Fibroblast of skin of left quadriceps (primary cell): ENCODE measurements at regions not wholly inside any gene's neighbourhood (a gene's known extent, or its start where the extent isn't known, plus 50 kb on each side); places are given as distances from the start of the nearest gene placed in this dataset.

Experiments used
- DNase-seq, 2 experiments: peaks; one replicate each; pipeline ENCODE4 v3.0.0-alpha.2; 2013; ENCODE audit warnings: low read depth in 2 of 2

DNA sequence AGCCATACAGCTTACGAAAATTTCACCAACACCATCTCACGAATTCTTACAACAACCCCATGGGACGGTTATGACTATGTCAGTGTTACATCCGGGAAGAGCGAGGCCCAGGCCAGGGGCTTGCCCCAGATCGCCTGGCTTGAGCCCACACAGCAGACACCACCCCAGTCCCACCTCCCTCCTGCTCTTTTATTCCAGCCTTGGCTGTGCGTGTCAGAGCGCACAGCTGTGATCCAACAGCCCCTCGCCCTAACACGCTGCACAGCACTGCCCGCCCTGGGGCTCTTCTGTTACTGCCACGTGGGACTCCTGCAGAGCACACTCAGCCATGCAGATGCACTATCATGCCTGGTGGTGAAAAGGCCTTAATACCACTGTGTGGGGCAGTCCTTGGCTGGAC, 127.9 kb downstream of the ENGASE start:
- DNase-seq: no peak

DNA sequence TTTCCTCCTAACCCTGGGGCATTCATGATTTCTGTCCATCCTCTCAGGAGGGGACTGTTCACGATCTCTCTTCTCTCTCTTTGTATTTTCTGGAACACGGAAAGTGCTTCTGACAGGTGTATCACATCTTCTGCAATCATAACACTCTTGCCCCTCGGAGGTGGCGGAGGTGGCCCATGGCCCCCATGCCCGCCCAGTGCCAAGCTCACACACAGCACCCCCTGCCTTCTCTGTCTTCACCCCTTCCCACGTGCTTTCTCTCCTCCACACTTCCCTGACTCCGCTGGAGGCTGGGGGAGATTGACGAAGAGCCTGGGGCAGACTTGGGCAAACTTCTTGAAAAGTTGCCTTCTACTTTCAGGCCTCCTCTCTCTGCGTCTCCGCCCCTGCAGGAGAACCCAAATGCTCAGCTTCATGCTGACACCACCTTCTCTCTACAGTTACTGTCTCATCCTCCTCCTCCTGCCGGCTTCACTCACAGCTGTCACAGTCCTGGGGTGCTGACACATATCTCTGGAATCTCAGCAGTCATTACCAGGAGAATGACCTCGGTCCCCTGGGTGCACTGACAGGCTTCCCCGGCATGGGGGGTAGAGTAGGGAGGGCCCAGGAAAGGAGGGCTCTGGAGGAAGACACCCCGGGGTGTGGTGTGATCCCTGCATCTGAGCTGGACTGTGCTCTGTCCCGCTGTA, 127.1 kb downstream of the ENGASE start:
- DNase-seq: peak in 1 of 2 experiments; percentile 10

DNA sequence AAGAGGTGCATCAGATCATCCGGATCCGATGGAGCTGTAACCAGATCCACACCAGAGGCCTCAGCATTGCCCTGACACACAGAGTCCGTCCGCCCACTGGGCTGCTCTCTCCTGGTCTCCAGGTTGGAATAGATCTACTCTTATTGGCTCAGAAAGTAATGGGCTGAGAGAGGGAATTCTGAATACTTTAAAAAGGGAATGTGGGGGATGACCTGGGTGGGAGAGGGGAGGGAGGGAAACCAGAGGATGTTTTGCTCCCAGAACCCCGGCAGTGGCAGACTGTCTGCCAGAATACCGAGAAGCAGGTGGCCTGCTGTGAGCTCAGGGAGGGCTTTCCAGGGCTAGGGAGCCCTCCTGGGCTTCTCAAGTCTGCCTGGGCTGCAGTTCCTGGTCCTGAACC, 126.5 kb downstream of the ENGASE start:
- no peak for DNase-seq

DNA sequence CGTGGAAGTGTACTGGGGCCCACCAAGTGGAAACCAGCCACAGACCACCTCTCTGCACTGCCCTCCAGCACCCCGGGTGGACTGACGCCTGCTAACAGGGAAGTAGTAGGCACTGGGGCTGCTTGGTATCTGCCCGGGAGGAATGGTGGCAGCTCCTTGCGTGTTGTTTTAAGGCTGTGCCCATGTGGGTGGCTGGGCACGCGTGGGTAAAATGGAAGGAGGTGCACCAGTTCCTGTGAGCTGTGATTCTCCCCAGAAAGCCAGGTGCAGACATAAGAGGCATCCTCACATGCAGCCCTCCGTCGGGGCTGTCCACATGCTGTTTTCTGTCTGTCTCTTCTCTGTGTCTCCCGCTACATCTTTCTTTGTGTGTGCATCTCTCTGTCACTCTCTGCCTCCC, 122.3 kb downstream of the ENGASE start:
- DNase-seq: no peak

DNA sequence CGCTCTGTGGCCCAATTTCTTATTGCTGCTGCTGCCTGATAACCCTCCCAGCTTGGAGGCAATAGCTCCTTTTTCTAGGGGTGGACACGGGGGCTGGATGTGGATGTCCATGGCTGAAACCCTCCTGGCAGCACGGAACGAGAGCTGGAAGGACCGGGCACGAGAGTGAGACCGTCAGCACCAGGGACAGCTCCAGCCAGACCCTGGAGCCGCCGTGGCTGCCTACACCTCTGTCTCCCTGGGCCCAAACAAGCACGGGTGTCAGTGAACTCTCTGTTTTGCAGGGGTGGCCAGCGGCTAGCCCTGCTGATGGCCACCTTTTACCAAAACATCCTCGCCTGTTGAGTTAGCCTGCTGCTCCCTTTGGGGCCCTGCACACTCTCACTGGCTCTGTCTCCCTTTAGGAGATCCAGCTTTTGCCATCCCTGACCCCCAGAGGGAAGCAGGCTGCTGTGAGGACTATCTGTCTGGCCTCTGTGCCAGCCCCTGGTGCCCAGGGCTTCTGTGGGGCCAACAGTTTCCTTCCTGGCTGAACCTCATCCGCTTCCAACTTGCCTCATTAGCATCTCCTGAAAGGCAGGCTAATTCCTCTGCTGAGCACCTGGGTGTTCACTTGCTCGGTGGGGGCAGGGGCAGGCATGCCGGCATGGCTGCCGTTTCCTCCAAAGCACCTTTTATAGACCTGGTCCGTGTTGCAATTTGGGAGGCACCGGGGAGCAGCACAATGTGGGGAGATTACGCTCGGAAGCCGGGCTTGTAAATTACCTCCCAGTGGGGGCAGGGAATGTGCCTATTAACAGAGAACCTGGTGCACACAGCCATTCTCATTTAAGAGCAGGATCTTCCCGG, 118.1 kb downstream of the ENGASE start:
- peak in 1 of 2 experiments; percentile 14 for DNase-seq

DNA sequence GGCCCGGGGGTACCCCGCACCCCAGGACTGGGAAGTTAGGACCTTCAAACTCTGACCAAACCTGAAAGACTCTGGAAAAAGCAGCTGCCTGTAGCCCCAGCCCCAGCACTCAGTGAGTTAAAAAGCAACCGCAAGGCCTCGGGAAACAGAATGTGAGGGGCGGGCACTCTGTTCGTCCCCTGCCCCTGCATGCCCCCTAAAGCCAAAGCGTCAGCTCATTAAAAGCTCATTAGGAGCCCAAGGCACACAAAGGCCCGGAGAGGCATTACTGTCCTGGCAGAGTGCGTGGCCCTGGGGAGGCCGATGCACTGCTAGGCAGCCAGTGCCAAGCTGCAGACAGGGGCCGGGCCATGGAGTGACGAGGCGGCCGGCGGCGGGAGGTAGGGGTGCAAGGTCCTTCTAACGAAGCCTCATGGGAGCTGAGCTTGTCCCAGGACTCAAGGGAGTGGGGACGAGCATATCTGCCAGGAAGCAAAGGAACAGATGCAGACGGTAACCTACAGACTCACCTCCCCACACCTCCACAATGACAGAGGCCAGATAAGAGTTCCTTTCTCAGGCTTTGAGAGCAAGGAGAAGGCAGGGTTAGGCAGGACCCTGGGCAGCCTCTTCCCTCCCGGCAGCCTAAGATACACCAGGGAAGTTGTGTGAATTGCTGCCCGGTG, 116.8 kb downstream of the ENGASE start:
- DNase-seq: no peak

DNA sequence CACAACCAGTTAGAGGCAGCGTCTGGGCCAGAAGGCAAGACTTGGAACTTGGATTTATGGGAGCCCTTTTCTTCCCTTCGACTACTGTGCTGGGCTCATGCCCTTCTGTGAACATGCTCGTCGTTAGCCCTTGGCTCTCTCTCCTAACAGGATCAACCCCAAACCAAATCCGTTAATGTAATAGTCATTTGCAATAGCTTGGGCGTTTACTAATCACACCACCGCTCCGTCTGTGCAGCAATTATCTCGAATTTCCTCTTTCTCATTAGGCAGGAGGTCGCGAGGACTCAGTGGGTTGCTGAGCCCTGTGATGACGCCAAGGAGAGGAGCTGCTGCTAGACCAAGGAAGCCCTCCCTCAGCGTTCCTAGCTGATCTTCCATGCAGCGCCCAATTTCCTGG, 114.7 kb downstream of the ENGASE start:
- DNase-seq: no peak

DNA sequence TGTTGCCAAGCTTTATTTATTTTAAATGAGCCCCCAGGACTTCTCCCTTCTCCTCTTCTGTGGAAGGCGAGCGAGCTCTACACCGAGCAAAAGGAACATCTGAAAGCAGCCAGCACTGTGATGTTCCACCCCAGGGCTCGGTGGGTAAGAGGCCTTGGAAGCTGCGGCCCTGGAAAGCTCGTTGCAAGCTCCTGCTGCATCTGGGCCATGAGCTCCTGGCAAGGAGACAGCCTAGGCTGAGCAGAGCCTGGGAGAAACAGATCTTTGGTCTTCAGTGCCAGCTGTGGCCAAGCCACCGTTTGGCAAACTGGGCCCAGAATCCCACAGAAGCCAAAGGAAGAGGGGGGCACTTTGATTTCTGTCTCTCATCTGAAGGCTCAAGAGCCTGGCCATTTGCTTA, 114.1 kb downstream of the ENGASE start:
- DNase-seq: no peak

DNA sequence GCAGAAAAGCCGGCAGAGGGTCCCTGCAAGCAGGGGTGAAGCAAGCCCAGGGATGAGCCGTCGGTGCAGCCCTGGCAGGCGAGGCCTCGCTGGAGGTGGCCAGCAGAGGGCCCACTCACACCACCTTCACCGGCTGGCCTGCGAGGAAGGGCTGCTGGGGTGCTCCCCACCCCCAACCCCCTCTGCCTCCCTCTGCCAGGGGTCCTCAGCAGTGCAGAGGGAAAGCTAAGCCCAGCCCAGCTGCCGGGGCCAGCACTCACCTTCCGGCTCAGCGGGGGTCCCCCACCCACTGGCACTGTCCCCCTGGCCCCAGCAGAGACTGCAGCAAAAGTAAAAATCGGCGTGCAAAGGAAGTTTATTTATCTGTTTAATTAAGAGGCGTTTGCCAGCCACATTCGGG, 113.4 kb downstream of the ENGASE start:
- DNase-seq: no peak

DNA sequence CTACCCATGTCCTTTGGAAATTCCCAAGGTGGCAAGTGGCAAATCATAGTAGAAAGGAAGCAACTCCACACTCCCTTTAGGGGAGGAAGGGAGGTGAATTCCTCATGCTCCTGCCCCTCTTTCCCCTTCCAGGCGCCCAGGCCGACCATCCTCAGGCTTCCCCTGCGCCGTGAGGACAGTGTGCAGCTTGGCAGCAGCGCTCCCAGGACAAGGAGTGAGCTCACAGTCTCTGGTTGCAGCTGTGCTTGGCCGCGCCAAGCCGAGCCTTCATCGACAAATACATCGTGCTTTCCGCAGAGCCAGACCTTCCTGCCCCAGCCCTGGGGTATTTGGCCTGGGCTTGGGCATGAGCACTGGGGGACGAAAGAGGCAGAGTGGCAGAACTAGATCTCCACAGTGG, 112.6 kb downstream of the ENGASE start:
- no peak for DNase-seq

DNA sequence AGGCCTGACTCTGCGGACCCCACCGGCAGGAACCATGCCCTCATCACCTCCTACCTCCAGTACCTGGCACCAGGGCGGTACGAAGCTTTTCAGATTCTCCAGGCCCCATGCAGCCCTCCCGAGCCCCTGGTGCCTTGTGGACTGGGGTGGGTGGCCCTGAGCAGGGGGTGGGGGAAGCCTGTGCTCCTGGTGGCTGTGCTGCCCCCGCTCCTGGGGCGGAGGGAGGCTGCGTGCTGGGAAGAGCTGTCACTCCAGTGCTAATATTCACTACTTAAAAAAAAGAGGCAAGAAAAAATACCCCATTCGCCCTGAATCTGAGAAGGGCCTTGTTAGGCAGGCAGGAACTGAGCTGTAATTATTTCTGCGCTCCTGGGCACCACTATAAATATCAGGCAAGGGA, 111.8 kb downstream of the ENGASE start:
- DNase-seq: no peak

DNA sequence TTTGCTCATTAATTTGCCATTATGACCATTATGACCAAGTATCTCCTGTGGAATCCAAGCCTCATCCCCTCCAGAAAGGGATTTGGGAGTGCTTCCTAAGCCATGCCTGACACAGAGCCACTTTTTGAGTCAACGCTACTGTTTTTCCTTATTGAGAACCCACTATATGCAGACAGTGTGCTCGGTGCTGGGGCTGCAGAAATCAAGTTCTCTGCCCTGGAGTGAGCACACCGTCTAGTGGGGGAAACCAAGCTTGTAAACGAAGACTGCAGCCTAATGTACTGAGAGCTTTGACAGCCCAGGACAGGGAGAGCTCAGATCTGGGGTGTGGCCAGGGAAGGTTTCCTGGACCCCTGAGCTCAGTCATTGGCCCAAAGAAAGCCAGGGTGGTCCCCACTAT, 111.0 kb downstream of the ENGASE start:
- no peak for DNase-seq

DNA sequence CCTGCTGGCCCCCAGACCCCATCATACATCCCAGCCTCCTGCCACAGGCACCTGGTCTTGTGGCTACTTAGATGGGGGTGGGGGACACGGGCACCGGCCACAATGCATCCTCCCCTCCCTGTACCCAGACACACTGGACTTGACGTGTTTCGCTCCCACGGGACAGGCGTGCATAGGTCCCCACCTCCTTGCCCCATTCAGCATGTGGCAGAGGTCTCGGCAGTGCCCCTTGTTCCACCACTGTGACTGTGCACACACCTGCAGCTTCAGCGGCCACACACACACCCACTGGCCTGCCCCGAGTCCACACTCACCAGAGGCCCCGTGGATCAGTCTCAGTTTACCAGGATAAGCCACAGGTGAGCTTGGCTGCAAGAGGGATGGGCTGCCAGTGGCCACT, 109.6 kb downstream of the ENGASE start:
- no peak for DNase-seq

DNA sequence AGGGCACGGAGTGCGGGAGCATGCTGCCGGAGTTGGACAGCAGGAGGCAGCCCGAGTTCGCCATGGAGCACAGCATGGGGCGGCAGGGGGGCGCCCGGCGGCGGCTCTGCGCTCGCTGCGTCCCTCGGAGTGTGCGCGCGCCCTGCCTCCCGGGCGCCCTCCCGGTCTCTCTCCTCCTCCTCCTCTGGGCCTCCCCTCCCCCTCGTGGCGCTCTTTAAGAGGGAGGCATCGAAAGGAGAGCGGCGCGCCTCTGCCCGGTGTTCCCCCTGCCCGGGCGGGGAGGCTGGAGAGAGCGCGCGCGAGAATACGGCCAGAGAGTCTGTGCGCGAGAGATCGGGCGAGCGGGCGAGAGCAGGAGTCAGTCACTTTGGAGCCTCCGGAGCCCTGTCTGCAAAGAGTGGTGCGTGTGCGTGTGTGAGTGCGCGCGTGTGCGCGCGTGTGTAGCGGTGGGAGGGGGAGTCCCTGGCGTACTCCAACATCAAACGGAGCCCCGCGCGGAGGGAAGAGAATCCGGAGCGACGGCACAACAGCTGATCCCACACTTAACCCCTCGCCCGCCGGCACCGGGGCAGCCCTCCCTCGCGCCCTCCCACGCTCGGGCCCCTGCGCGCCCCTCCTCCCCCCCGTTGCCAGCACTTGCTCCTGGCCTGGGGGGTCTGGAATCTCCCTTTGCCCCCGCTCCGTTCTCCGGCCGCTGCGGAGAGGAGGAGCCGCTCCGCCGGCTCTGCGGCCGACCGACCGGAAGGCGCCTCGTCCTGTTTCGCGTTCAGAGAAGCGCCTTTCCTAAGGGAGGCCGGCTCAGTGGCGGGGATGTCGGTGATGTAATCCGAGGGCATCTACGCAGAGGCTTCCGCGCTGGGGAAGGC, 108.9 kb downstream of the ENGASE start:
- DNase-seq: no peak

DNA sequence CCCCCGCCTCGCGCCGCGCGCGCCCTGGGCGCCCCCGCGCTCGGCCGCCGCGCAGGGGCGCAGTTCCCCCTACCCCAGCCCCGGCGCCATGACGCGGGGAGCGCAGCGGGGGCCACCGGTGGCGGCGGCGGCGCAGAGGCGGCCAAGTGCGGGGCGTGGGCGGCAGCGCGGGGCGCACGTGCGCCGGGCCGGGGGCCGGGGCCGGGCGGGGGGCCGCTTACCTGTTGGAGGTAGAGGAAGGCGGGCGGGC, 108.3 kb downstream of the ENGASE start:
- no peak for DNase-seq

DNA sequence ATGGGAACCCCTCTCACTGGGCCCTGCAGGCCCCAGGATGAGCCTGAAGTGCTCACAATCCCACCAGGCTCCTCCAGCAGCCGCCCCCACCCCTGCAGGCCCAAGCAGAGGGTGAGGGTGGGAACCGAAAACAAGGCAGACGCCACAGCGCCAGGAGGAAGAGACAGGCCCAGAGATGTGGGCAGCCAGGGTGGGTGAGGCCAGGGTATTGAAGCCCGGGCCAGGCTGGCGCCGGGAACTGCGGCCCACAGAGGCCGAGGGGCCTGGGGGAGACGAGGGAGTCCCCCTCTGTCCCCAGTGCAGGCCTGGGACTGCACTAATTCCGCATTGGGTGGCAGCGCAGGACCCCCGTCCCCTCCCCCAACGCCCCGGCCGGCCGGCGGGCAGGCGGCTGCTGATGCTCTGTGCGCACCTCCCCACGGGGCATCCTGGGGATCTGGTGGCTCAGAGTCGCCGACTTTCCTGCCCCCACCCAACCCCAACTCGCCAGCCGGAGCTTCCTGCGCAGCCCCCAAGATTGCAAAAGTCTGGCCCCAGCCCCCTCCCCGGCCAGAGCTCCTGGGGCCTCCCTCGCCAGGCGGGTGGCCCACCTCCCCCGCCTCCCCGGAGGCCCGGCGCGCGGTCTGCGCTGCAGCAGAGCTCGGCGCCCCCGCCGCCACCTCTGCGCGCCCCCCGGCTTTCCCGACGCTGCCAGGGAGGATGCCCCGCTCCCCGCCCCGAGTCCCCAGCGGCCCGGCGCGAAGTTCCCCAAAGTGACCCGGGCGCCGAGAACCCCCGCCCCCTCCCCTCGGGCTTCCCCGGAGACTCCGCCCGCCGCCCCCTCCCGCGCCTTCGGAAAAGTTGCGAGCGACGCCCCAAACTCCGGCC, 107.8 kb downstream of the ENGASE start:
- no peak for DNase-seq

DNA sequence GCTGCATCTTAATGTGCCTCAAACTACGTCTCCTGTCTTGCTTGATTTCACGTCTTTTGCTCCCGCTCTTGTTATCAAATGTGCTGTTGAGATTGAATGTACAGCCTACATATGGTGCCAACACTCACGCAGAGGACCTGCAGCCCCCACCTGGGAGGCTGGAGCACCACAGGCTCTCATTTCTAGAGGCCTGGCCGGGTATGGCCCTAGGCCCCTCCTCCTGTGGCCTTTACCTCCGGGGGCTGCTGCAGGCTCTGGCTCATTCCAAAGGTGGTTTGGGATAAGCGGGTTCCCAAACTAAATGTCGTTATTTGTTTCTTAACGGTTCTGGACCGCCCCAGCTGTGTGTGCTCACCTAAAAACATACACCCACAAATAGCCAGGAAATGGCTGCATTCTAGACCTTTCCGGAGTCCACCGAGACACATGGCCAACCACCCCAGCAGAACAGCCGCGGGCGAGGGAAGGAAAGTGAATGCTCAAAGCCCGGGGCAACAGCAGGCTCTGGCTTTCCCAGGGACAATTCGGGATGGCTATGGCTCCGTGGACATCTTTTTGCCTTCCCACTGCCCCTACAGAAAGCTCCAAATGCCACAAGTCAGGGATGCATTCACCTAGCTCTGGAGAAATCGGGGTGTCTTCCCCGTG, 105.9 kb downstream of the ENGASE start:
- DNase-seq: no peak

DNA sequence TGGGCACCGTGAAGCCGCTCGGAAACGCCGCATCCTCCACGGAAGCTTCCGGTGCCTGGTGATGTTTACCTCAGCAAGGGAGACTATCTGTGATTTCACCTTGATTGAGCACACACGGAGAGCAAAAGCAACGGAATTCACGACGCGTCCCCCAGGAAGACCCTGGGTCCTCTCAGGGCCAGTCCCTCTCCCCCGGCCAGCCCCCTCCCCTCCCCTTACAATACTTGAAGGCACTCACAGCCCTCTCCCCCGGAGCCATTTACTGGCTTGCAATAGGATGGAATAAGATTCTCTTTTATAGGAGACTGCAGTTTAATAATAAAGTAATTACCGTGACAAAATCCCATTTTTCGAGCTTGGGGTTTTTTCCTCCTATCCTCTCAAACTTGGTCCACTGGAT, 104.7 kb downstream of the ENGASE start:
- no peak for DNase-seq

DNA sequence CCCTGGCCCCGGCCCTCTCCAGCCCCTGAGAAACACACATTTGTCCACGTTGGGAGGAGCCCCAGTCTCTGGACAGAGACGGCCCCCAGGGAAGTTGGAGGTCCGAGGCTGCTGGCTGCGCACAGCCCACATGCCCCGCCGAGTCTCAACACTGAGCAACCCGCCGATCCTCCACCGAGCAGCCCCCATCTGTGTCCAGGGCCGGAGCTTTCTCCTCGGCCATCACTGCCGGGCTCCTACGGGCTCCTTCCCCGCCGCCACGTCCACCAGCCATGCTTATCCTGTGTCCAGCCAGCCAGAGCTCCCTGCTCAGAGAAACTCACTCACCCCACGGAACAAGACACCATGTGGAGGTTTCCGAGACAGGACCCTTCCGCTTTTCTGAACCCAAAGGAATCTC, 103.3 kb downstream of the ENGASE start:
- no peak for DNase-seq

DNA sequence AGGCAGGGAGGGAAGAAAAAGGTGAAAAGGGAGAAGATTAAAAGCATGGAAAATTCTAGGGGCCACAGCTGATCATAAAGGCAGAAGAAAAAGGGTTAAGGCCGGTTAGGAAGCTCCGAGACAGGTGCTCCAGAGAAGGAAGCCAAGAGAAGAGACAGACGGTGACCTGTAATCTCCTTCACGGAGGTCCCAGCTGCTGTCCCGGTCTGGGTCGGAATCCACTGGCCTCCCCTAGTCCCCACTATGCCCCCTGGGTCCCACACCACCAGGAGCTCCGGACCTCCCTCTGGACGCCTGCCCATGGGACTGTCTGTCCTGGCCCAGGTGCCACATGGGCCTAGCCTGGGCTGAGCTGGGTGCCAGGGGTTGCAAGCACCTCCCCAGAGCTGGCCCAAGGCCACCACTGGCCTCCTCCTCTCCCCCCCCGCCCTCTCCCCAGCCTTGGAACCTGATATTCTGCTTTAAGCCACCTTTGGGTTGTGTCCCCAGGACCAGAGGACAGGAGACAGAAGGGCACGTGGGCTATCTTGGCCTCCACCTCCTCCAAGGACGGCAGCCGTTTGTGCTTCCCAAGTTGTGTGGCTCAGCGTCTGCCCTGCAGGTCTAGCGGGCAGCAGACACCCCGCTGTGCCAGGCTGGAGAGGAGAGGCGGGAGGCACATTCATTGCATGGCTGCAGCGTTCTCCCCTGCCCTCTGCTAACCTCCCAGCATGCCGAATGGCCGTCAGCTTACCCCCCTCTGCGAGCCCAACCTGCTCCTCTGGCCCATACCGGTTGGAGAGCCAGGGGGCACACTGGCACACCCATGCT, 102.4 kb downstream of the ENGASE start:
- DNase-seq: no peak
